HG03575 (cell line): ENCODE measurements at regions not wholly inside any gene's neighbourhood (a gene's known extent, or its start where the extent isn't known, plus 50 kb on each side); places are given as distances from the start of the nearest gene placed in this dataset.

Experiments
- ATAC-seq: cut with Tn5 transposase; IDR thresholded peaks from one replicate; pipeline ENCODE4 v1.9.1; 2021; ENCODE audit not compliant: unreplicated experiment, insufficient number of reproducible peaks, low FRiP score; ENCODE audit errors: extremely low read depth

DNA sequence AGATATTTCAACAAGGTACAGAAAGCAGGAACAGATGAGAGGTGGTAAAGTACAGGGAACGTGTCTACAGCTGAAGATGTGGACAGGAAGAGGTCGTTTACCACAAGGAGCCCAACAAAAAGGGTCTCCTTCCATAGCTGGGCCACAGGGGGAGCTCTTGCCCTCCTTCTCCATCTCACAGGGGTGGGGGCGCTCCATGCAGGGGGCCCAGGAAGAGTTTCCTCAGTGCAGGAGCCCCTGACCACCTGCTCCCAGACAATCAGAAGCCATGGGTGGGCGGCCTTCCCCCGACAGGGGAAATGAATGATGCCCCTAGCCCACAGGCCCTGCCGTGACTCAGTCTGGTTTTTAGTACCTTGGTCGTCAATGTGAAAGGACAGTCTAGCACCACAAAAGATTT, 163.6 kb upstream of the ZNF516 start:
- ATAC-seq, result no peak

DNA sequence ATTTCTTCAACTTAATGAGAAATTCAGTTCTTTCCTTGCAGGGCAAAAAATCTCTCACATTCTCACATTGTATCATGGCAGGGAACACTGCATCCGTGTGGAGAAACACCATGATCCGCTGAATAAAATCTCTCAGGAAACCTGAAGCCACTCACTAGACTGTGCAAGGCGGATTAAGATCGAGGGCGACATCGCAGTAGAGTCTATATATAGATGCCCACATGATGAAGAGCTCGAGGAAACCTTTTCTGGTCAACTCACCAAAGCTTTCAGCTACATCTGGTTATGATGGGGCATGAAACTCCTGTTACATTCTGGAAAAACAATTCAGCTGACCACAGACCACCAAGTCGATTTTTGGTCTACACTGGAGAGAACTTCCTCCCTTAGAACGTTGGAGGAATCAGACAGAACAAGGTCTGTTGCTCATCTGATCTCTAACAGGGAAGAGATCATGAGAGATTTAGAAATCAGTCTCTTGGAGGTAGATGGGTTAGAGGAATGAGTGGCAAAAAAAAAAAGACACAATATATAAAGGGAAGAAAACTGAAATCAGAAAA, 162.9 kb upstream of the ZNF516 start:
- no peak for ATAC-seq

DNA sequence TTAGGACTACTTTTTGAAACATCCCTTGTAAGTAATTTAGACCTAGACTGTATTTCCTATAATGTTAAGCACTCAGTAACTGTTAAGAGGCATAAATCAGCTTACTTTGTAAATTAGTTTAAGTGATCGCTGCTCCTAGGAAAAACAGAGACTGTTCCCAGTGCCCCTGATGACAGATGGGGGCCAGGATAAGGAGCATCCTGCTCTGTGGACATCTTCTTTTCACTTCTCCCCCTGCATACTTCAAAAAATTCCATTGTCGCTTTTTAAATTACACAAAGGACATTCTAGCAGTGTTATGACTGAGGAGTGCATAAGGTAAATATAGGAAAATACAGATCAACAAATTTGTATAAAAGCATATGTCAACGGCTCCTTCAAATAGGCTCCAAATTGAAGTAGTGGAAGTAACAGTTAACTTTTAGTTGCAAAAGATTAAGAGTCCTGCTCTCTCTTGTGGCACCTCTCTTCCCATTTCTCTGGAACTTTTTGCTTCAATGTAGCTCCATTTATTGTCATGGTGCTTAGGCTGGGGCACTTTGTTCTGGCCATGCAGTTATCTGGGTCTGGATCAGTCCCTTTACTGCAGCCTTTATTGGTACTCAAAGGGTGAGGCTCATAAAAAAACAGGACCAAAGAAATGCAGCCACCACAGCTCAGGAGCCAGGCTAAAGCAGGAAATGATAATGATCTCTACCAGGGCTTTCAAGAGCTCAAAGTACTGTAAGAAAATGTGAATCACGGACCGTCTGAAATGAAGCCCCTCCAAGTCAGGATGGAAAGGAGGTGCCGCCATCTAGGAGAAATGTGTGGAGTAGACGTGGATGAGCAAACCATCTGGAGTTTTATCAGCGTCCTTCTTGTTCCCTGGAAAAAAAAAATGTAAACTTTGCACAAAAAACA, 162.1 kb upstream of the ZNF516 start:
- ATAC-seq, result no peak

DNA sequence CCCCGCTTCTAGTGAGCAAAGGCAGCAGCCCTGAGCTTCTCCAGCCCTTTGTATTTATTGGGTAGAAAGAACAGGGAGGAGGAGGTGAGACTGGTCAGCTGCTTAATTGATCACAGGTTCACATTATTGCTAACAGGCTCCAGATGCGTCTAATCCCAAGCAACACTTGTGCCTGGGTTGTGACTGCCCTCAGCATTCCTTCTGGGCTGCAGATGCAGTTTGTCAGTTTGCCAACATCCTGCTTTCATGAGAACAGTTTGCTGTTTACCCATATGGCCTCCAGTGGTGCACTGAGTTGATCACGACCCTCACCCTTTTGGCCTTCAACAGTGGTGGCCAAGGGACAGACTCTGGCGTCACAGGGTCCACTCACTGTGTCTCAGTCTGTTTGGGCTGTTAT, 159.5 kb upstream of the ZNF516 start:
- no peak for ATAC-seq

DNA sequence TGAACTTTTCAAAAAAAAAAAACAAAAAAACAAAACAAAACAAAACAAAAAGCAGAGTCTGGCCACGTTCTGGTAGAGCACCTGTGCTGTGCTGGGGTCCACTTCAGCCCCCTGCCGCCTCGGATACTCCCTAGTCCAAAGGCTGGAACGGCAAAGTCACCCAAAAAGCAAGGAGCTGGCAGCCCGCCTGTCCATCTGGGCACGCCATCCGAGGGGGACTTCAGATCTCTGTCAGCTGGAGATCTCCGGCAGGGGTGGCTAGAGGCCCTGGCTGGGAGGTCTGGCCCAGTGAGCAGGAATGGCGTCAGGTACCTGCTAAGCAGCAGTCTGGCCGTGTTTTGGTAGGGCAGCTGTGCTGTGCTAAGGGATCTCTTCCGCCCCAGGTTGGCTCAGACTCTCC, 152.3 kb upstream of the ZNF516 start:
- ATAC-seq, result no peak

DNA sequence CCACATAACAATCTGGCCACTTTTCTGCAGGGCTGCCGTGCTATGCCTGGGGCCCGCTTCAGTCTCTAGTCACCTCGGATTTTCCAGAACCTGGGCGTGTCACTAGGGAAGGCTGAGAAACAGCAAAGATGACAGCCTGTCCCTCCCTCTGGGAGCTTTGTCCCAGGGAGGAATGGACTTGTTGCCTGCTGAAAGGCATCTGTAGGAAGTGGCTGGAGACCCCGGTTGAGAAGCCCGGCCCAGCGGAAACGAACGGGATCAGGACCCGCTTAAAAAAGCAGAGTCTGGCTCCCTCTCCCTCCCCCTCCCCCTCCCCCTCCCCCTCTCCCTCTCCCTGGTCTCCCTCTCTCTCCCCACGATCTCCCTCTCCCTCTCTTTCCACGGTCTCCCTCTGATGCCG, 149.5 kb upstream of the ZNF516 start:
- ATAC-seq, result no peak

DNA sequence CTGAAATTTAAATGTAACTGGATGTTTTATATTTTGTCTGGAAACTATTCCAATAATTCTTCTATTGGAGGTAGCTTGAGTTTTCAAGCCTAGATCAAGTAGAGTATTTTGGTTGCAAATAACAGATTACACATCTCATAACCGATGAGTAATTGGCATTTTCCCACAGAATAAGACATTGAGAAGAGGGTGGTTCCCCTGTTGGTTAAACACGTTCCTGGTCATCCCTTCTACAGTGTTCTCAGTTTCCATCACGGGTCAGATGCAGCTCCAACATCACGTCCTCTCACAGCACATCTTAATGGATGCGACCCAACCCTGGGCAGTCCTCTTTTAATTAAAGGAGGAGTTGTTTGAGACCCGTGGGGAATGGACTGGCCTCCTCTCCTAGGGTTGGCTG, 149.0 kb upstream of the ZNF516 start:
- no peak for ATAC-seq

DNA sequence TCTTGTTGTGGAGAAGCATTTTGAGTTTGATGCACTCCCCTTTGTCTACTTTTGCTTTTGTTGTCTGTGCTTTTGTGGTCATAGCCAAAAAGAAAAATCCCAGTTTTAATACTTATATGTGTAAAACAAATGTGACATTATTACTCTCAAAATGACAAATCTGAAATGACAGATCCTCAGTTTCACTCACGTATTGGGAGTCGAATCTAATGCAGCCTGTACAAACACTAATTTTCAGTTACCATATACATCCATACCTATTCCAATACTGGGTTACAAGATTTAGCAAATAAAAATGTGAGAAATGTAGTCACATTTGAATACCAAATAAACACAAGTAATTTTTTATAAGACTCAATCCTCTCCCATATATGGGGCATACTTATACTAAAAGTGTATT, 148.2 kb upstream of the ZNF516 start:
- ATAC-seq, result no peak

DNA sequence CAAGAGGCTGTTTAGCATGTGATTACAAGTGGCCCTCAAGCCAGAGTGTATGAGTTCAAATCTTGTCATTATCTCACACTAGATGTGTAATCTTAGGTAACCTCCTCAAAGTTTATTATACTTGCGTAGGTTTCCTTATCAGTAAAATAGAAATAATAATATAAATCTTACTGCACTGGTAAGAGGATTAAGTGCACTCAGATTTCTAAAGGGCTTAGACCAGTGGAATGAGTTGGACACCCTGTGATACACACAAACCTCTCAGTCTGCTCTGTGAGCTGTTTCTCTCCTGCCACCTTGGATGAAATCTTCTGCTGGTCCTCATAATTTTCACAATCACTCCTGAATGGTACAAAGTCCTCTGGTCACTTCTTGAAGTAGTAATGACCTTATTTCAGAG, 145.4 kb upstream of the ZNF516 start:
- no peak for ATAC-seq

DNA sequence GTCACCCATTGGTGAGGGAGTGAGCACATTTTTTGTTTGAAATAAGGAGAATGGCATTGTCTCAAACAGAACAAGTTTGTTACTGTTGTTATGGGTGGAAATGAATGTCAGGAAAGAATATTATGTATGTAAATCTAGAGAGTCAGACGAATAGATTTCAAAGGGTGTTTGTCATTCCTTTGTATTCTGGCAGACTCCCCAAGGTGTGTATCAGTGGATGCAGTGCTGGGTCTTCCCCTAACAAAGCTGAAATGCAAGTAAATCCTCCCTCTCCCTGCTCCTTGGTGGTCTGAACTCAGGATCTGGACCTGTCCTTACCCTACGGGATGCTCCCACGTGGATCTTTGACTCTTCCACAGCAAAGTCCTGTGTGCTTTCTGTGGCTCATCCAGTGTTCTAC, 139.5 kb upstream of the ZNF516 start:
- no peak for ATAC-seq

DNA sequence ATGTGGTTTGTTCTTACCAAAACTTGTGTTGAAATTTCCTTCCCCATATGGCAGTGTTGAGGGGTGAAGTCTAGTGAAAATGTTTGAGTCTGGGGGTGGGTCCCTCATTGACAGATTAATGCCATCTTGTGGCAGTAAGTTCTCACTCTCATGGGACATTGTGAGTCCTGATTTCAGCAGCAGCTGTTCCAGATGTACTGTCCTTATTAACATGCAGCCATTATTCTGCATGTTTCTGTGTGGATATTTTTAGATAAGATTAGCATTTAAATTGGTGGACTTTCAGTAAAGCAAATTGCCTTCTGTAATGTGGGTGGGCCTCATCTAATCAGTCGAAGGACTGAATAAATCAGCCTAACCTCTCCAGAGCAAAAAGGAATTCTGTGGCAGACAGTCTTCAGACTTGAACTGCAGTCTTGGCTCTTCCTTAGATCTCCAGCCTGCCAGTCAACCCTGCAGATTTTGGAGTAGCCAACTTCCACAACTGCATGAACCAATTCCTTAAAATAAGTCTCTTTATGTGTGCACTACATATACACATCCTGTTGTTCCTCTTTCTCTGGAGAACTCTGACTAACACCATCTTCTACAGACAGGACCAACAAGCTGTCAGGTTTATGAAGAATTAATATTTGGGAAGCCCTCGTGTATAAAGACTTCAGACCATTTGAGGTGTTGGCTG, 138.7 kb upstream of the ZNF516 start:
- ATAC-seq, result no peak

DNA sequence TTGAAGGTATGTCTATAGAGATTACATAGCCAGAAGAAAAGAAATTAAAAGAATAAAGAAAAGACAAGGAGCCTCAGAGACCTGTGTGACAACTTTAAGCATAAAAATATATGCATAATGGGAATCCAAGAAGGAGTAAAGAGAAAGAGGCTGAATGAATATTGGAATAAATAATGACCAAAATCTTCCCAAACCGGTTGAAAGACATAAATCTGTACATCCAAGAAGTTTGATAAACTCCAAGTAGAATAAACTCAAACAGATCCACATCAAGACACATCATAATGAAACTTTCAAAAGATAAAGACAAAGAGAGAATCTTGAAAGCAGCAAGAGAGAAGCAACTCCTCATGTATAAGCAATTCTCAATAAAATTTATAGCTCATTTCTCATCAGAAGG, 132.4 kb upstream of the ZNF516 start:
- ATAC-seq, result no peak

DNA sequence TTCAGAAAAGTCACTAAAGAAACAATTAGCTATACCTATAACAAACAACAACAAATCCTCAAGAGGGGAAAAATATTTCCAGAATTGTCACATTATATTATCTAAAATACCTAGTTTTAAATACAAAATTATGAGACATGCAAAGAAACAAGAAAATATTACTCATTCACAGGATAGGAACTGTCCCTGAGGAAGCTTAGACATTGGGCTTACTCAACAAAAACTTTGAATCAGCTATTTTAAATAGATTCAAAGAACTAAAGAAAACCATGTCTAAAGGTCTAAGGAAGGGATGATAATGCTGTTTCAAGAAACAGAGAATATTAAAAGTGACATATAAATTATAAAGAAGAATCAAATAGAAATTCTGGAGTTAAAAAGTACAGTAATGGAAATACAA, 131.9 kb upstream of the ZNF516 start:
- no peak for ATAC-seq

DNA sequence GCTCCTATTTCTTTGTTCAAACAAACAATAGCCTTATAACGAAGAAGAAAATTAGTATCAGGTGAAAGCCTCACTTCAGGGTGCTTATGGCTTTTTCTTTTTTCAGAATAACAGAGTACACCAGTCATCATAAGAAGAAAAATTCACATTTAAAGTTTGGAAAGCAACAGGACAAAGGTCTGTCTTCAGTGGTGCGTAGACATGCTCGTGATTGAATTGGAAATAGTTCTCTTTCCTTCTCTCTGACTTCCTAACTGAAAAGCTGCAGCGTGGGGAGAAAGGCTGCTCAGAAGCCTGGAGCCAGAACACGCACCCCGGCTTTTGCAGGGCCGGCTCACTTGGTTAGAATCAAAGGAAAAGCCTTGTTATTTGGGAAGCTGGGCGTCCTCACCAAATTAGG, 127.6 kb upstream of the ZNF516 start:
- no peak for ATAC-seq

DNA sequence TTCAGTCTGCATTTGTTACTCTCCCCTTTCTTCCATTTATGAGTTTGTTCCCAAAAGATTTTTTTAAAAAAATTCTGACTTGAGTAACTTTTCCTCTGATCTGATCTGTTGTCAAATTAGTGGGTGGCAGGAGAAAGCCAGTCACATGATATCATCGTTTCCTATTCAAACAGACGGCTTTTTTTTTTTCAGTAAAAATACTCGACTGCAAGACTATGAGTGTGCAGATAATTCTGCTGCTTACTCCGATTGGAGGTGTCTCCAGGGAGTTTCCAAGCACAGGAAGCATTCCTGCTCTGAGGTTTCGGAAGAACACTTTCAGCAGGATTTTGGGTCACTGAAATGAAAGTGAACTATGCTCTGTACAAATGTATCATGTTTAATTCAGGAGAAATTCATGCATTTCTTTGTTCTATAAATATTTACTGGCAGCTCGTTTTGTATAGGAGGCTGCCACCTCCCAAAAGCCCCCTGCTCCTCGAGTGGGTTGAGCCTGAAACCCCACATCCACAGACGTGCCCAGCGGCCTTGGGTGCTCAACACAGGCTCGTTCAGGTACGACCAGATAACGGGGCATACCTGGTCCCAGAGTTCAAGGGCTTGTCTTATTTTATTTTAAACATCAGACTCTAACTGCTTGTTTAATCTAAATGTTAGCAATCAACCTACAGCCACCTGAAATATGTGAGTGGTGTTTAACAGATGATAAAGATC, 126.9 kb upstream of the ZNF516 start:
- ATAC-seq, result no peak

DNA sequence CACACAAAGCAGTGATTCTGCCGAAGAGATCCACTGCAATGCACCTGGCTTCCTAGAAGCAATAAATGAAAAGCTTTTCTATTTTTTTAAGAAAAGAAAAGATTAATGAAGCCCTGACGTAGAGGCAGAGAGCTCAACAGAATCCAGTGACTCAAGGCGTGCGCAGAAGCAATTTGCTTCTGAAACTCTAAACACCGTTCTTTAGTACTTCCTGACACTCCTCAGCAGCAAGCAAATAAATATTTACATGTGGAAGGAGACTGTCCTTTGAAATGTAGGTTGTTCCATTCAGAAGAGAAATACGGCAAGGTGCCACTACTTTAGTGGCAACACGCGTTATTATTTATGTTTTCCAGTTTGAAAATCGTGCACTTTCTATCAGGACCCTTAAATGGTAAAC, 126.2 kb upstream of the ZNF516 start:
- ATAC-seq, result no peak

DNA sequence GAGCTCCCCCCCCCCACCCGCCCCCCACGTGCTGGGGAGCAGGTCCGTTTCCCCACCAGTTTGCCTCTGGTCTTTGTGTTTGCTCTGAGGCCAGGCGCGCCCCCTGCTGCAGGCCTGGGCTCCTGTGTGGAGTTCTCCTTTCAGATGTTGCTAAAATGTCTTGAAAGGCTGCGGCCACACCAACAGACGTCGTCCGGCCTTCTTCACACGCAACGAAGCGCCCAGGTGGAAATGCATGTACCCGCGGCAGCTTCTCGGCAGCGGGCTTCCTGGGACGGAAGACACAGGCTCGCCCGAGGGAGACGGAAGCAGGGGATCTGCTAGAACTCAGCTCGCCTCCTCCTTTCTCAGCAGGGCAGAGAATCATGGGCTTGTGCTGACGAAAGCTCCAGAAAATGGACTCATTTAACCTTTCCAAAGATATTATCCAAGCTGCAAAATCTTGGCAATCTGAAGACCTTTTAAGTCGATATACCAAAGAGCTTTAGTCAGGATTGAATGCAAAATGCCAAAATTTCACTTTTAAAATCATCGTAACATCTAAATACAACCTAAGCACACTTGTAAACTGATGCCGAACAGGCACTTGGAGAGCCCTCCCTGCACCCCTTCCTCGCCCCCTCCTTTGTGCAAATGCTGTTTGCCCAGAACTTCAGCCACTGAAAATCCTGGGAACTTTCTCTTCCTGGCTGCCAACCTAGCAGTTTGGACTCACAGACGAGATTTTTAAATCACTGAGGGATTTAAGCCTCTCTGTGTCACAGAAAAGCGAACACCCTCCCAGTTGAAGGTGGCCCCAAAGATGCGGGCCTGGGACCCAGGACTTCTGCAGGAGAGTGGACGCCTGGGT, 125.5 kb upstream of the ZNF516 start:
- ATAC-seq, result no peak

DNA sequence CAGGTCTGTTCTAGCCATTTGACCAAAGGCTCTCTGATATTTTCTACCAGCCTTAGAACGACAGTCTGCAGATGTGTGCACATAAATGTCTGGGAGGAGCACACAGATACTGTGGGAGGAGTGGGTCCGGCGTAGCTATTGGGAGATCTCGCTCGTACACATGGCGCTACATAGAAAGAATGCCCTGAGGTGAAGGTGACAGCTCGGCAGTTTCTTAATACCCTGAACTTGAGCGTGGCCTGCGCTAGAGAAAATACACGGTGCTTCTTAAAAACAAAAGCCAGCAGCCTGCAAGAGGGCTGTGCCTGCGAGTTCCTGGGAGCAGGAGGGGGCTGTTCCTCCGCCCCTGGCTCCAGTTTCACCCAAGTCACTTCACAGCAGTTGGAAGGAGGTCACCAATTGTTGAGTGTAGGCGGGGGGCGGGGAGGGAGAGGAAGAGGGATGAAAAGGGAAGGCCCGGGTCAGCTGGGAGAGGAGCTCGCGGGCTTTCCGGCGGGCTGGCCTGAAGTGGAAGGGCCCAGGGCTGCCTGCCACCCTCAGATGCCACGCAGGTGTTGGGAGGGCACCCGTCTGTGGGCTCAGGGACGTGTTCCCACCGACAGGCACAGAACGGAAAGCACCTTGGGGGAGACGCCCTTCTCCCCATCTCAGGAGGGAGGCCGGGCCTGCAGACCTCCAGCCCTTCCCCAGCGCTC, 124.7 kb upstream of the ZNF516 start:
- no peak for ATAC-seq
